AG04450 (cell line): ENCODE measurements at regions not wholly inside any gene's neighbourhood (a gene's known extent, or its start where the extent isn't known, plus 50 kb on each side); places are given as distances from the start of the nearest gene placed in this dataset.
"Not testable (repeated sequence)": the region's sequence is repeated elsewhere in the genome, so short reads cannot be mapped to it uniquely, and the experiment has no call there.

Experiments
- CTCF ChIA-PET: fragments of 300-600, 350-600 bp; formaldehyde crosslinking; extraction: SDS; loops from one replicate; lab custom pipeline; 2022; ENCODE audit warnings: antibody characterized with exemption, inconsistent platforms; lab: Charles Lee
- POLR2A ChIA-PET: fragments of 350-600 bp; formaldehyde crosslinking; extraction: SDS; loops from one replicate; lab custom pipeline; 2021; ENCODE audit warnings: antibody characterized with exemption, inconsistent platforms; lab: Yijun Ruan, JAX
- DNase-seq: peaks from one replicate; pipeline ENCODE4 v3.0.0-alpha.2; 2011; ENCODE audit warnings: low read depth, low spot score
- H3K27ac ChIP-seq: one replicate; pipeline ENCODE4 v1.5.1; 2012; ENCODE audit warnings: low read depth, low read length, control low read depth
- H3K27me3 ChIP-seq: one replicate; pipeline ENCODE4 v1.6.0; 2012; ENCODE audit warnings: low read length; ENCODE audit not compliant: control insufficient read depth, insufficient read depth
- H3K4me3 ChIP-seq: 2 replicates; pipeline ENCODE4 v1.5.1; 2011; ENCODE audit warnings: mild to moderate bottlenecking, low read depth, low read length, control low read depth
- H3K9me3 ChIP-seq: 2 replicates; pipeline ENCODE4 v1.5.1; 2012; ENCODE audit warnings: low read length; ENCODE audit not compliant: control insufficient read depth, insufficient read depth

- H3K9me3 ChIP-seq, H3K27me3 ChIP-seq, H3K27ac ChIP-seq, CTCF ChIA-PET, DNase-seq, H3K4me3 ChIP-seq, POLR2A ChIA-PET: not testable (repeated sequence)
Measured at GRCh38 chr1:146774988-146775387, 163.1 kb upstream of the NBPF12 start.

- CTCF ChIA-PET, H3K27me3 ChIP-seq, H3K9me3 ChIP-seq, H3K27ac ChIP-seq, POLR2A ChIA-PET, H3K4me3 ChIP-seq, DNase-seq: not testable (repeated sequence)
Measured at GRCh38 chr1:146774271-146774670, 163.9 kb upstream of the NBPF12 start.

GRCh38 chr1:146771409-146771808 is 166.7 kb upstream of the NBPF12 start:
- H3K27ac ChIP-seq, CTCF ChIA-PET, H3K27me3 ChIP-seq, H3K4me3 ChIP-seq, POLR2A ChIA-PET, H3K9me3 ChIP-seq, DNase-seq: not testable (repeated sequence)

GRCh38 chr1:146770998-146771397 is 167.1 kb upstream of the NBPF12 start:
- POLR2A ChIA-PET, DNase-seq, H3K4me3 ChIP-seq, H3K9me3 ChIP-seq, CTCF ChIA-PET, H3K27me3 ChIP-seq, H3K27ac ChIP-seq: not testable (repeated sequence)

GRCh38 chr1:146763234-146763633 is 174.9 kb upstream of the NBPF12 start:
- DNase-seq, H3K9me3 ChIP-seq, H3K4me3 ChIP-seq, POLR2A ChIA-PET, H3K27me3 ChIP-seq, H3K27ac ChIP-seq, CTCF ChIA-PET: not testable (repeated sequence)

GRCh38 chr1:146756858-146757257 is 181.3 kb upstream of the NBPF12 start:
- H3K4me3 ChIP-seq, H3K9me3 ChIP-seq, H3K27ac ChIP-seq, DNase-seq, CTCF ChIA-PET, POLR2A ChIA-PET, H3K27me3 ChIP-seq: not testable (repeated sequence)

- H3K27ac ChIP-seq, H3K27me3 ChIP-seq, H3K4me3 ChIP-seq, POLR2A ChIA-PET, CTCF ChIA-PET, DNase-seq, H3K9me3 ChIP-seq: not testable (repeated sequence)
Measured at GRCh38 chr1:146748686-146749085, 189.4 kb upstream of the NBPF12 start.

GRCh38 chr1:146731981-146732680 is 206.0 kb upstream of the NBPF12 start:
- H3K27ac ChIP-seq, CTCF ChIA-PET, DNase-seq, H3K4me3 ChIP-seq, POLR2A ChIA-PET, H3K9me3 ChIP-seq, H3K27me3 ChIP-seq: not testable (repeated sequence)

- H3K9me3 ChIP-seq, H3K4me3 ChIP-seq, POLR2A ChIA-PET, H3K27me3 ChIP-seq, CTCF ChIA-PET, DNase-seq, H3K27ac ChIP-seq: not testable (repeated sequence)
Measured at GRCh38 chr1:146729642-146730344, 208.3 kb upstream of the NBPF12 start.

- H3K4me3 ChIP-seq, H3K27ac ChIP-seq, CTCF ChIA-PET, POLR2A ChIA-PET, H3K27me3 ChIP-seq, H3K9me3 ChIP-seq, DNase-seq: not testable (repeated sequence)
Measured at GRCh38 chr1:146715054-146715453, 223.1 kb upstream of the NBPF12 start.

- H3K4me3 ChIP-seq, CTCF ChIA-PET, H3K27ac ChIP-seq, H3K27me3 ChIP-seq, H3K9me3 ChIP-seq, DNase-seq, POLR2A ChIA-PET: not testable (repeated sequence)
Measured at GRCh38 chr1:146710838-146711521, 227.1 kb upstream of the NBPF12 start.

GRCh38 chr1:146709302-146709701 is 228.8 kb upstream of the NBPF12 start:
- DNase-seq, H3K27me3 ChIP-seq, CTCF ChIA-PET, H3K4me3 ChIP-seq, H3K27ac ChIP-seq, H3K9me3 ChIP-seq, POLR2A ChIA-PET: not testable (repeated sequence)
